Transverse colon (tissue), 4 donors: ENCODE measurements at regions not wholly inside any gene's neighbourhood (a gene's known extent, or its start where the extent isn't known, plus 50 kb on each side); places are given as distances from the start of the nearest gene placed in this dataset.

Experiments
- EP300 ChIP-seq: sonication (generic); formaldehyde crosslinking; IDR thresholded peaks from one replicate; pipeline ENCODE4 v1.6.1; 2017; ENCODE audit warnings: antibody characterized with exemption, low read depth
- POLR2A ChIP-seq: fragments of 450-650 bp; IDR thresholded peaks from one replicate; pipeline ENCODE4 v1.6.1; 2016; ENCODE audit warnings: antibody characterized with exemption, mild to moderate bottlenecking, moderate library complexity
- POLR2AphosphoS5 ChIP-seq, 3 donors: sonication (generic); formaldehyde crosslinking; IDR thresholded peaks; one replicate each; pipeline ENCODE4 v1.6.1; 2016; ENCODE audit warnings: antibody characterized with exemption in 3 of 3
- TF ChIP-seq, protein P1 (sequence below), 5 experiments: fragments of 200-600 bp in 3 of 5; fragments of 450-650 bp in 2 of 5; sonication (generic) in 3 of 5; IDR thresholded peaks; 1 replicate in 2 of 5; 2 replicates in 3 of 5; pipeline ENCODE4 v1.5.1; 2016 to 2017; ENCODE audit warnings: antibody characterized with exemption in 5 of 5, inconsistent platforms in 3 of 5, mild to moderate bottlenecking in 2 of 5, moderate library complexity in 1 of 5

GRCh38 chr5:23012842-23013241 is 159.7 kb upstream of the CDH12 start:
- TF ChIP-seq POLR2A, result no peak
- TF ChIP-seq, protein P1, sequence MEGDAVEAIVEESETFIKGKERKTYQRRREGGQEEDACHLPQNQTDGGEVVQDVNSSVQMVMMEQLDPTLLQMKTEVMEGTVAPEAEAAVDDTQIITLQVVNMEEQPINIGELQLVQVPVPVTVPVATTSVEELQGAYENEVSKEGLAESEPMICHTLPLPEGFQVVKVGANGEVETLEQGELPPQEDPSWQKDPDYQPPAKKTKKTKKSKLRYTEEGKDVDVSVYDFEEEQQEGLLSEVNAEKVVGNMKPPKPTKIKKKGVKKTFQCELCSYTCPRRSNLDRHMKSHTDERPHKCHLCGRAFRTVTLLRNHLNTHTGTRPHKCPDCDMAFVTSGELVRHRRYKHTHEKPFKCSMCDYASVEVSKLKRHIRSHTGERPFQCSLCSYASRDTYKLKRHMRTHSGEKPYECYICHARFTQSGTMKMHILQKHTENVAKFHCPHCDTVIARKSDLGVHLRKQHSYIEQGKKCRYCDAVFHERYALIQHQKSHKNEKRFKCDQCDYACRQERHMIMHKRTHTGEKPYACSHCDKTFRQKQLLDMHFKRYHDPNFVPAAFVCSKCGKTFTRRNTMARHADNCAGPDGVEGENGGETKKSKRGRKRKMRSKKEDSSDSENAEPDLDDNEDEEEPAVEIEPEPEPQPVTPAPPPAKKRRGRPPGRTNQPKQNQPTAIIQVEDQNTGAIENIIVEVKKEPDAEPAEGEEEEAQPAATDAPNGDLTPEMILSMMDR (IDR thresholded peaks at IDR 0.05), result no peak
- TF ChIP-seq EP300, result no peak
- no peak for TF ChIP-seq POLR2AphosphoS5 (IDR thresholded peaks at IDR 0.05)
